Fibroblast of villous mesenchyme (primary cell): ENCODE measurements at regions not wholly inside any gene's neighbourhood (a gene's known extent, or its start where the extent isn't known, plus 50 kb on each side); places are given as distances from the start of the nearest gene placed in this dataset.
"Not testable (repeated sequence)": the region's sequence is repeated elsewhere in the genome, so short reads cannot be mapped to it uniquely, and the experiment has no call there.

Experiments used
- DNase-seq: peaks from one replicate; pipeline ENCODE4 v3.0.0-alpha.2; 2010; ENCODE audit warnings: low read depth
- H3K4me3 ChIP-seq: 2 replicates; pipeline ENCODE4 v1.5.1; 2011; ENCODE audit warnings: low read depth, mild to moderate bottlenecking, low read length
- CTCF ChIP-seq: IDR thresholded peaks from 2 replicates; pipeline ENCODE4 v1.5.1; 2012; ENCODE audit warnings: low read depth, mild to moderate bottlenecking, low read length; ENCODE audit not compliant: insufficient read depth

GRCh38 chr3:145313751-145314150 is 847.2 kb downstream of the PLOD2 start:
- DNase-seq = no peak
- TF ChIP-seq CTCF = no peak
- H3K4me3 ChIP-seq = no peak overlapping the region

GRCh38 chr3:145316253-145316652 is 844.7 kb downstream of the PLOD2 start:
- not testable (repeated sequence) for DNase-seq, H3K4me3 ChIP-seq

- no peak overlapping the region for H3K4me3 ChIP-seq
- DNase-seq = no peak
- TF ChIP-seq CTCF = no peak
Measured at GRCh38 chr3:145326666-145327065, 834.3 kb downstream of the PLOD2 start.

GRCh38 chr3:145333427-145333826 is 827.6 kb downstream of the PLOD2 start:
- DNase-seq, H3K4me3 ChIP-seq: not testable (repeated sequence)

- no peak overlapping the region for H3K4me3 ChIP-seq
- DNase-seq = no peak
- no peak for TF ChIP-seq CTCF
Measured at GRCh38 chr3:145333931-145334330, 827.1 kb downstream of the PLOD2 start.

GRCh38 chr3:145355206-145355605 is 805.8 kb downstream of the PLOD2 start:
- no peak for DNase-seq
- no peak for TF ChIP-seq CTCF
- H3K4me3 ChIP-seq = no peak overlapping the region

GRCh38 chr3:145357453-145357852 is 803.5 kb downstream of the PLOD2 start:
- DNase-seq = no peak
- TF ChIP-seq CTCF = no peak
- H3K4me3 ChIP-seq = no peak overlapping the region

GRCh38 chr3:145359040-145359439 is 801.9 kb downstream of the PLOD2 start:
- no peak overlapping the region for H3K4me3 ChIP-seq
- TF ChIP-seq CTCF = no peak
- no peak for DNase-seq
